ENCODE measurements at regions not wholly inside any gene's neighbourhood (a gene's known extent, or its start where the extent isn't known, plus 50 kb on each side); places are given as distances from the start of the nearest gene placed in this dataset.

- Histone ChIP-seq H3K4me3 (ENCODE audit: low read depth in 2 of 2, low read length in 2 of 2) (no peak overlapping the region), H3K27ac (ENCODE audit: low read length) (no peak overlapping the region), H3K36me3 (ENCODE audit: control insufficient read depth, insufficient read depth, low read length) (no peaks in the 10 kb centered on the region), H3K4me1 (ENCODE audit: control insufficient read depth, insufficient read depth, low read length) (no peaks in the 10 kb centered on the region), H3K27me3 (ENCODE audit: control insufficient read depth, insufficient read depth, low read length) (no peaks in the 10 kb centered on the region), H3K9me3 (ENCODE audit: control insufficient read depth, insufficient read depth, low read depth, low read length) (no peaks in the 10 kb centered on the region)
- TF ChIP-seq TCF7L2 (IDR thresholded peaks at IDR 0.05; ENCODE audit: low read depth, low read length) (no peak), CTCF (IDR thresholded peaks at IDR 0.05) (no peak), POLR2AphosphoS5 (IDR thresholded peaks at IDR 0.05; ENCODE audit: low read depth, low read length) (no peak), SIN3A (IDR thresholded peaks at IDR 0.05; ENCODE audit: borderline replicate concordance, insufficient read depth, low read depth, low read length) (no peak)
- TF ChIP-seq, protein P1, sequence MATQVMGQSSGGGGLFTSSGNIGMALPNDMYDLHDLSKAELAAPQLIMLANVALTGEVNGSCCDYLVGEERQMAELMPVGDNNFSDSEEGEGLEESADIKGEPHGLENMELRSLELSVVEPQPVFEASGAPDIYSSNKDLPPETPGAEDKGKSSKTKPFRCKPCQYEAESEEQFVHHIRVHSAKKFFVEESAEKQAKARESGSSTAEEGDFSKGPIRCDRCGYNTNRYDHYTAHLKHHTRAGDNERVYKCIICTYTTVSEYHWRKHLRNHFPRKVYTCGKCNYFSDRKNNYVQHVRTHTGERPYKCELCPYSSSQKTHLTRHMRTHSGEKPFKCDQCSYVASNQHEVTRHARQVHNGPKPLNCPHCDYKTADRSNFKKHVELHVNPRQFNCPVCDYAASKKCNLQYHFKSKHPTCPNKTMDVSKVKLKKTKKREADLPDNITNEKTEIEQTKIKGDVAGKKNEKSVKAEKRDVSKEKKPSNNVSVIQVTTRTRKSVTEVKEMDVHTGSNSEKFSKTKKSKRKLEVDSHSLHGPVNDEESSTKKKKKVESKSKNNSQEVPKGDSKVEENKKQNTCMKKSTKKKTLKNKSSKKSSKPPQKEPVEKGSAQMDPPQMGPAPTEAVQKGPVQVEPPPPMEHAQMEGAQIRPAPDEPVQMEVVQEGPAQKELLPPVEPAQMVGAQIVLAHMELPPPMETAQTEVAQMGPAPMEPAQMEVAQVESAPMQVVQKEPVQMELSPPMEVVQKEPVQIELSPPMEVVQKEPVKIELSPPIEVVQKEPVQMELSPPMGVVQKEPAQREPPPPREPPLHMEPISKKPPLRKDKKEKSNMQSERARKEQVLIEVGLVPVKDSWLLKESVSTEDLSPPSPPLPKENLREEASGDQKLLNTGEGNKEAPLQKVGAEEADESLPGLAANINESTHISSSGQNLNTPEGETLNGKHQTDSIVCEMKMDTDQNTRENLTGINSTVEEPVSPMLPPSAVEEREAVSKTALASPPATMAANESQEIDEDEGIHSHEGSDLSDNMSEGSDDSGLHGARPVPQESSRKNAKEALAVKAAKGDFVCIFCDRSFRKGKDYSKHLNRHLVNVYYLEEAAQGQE (IDR thresholded peaks at IDR 0.05; ENCODE audit: insufficient read depth in 1 of 2, low read depth in 2 of 2, low read length in 1 of 2), result no peak
- in situ Hi-C loops (cut with HindIII; ENCODE audit: low pct_unique_long_range_greater_than_20kb, low sequenced_read_pairs), result no loop called here
- intact Hi-C loops (cut with micrococcal nuclease; ENCODE audit: unreplicated experiment), result no loop called here
- ChIA-PET POLR2A (no interaction called here), CTCF (no interaction called here)
- DNase-seq (ENCODE audit: low read depth, low spot score), result no peak
- BruUV-seq (replicated peaks), result no TSS peak
- ATAC-seq, result no peak
Measured at GRCh38 chr5:68384936-68385594, 169.5 kb downstream of the PIK3R1 start.

DNA sequence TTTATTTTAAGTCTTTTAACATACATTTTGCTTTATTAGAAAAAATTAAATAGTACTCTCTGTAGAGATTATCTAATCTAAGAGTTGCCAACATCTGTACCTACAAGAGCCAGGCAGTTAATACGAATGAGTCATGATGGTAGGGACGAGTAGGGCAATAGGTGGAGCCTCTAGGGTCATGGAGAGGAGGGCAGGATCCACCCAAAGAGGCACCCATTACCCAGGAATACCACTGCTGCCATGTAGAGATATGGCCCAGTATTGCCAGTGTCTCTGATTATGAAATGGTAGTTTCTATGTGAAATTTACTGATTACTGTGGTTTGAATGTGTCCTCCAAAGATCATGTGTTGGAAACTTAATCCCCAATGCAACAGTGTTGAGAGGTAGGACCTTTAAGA, 170.4 kb downstream of the PIK3R1 start:
- no peak for ATAC-seq
- no peaks in the 10 kb centered on the region for H3K9me3 ChIP-seq (ENCODE audit: control insufficient read depth, insufficient read depth, low read depth, low read length)
- H3K4me1 ChIP-seq (ENCODE audit: control insufficient read depth, insufficient read depth, low read length), result no peaks in the 10 kb centered on the region
- H3K4me3 ChIP-seq (ENCODE audit: low read depth in 2 of 2, low read length in 2 of 2), result no peak overlapping the region
- no peak for TF ChIP-seq SIN3A (IDR thresholded peaks at IDR 0.05; ENCODE audit: borderline replicate concordance, insufficient read depth, low read depth, low read length)
- no peak for TF ChIP-seq CTCF (IDR thresholded peaks at IDR 0.05)
- no peak for TF ChIP-seq POLR2AphosphoS5 (IDR thresholded peaks at IDR 0.05; ENCODE audit: low read depth, low read length)
- TF ChIP-seq TCF7L2 (IDR thresholded peaks at IDR 0.05; ENCODE audit: low read depth, low read length), result no peak
- TF ChIP-seq, protein P1 (IDR thresholded peaks at IDR 0.05; ENCODE audit: insufficient read depth in 1 of 2, low read depth in 2 of 2, low read length in 1 of 2), result no peak
- intact Hi-C loops (cut with micrococcal nuclease; ENCODE audit: unreplicated experiment) (no loop called here), in situ Hi-C loops (cut with HindIII; ENCODE audit: low pct_unique_long_range_greater_than_20kb, low sequenced_read_pairs) (no loop called here)
- ChIA-PET CTCF (no interaction called here), POLR2A (no interaction called here)
- no peaks in the 10 kb centered on the region for H3K36me3 ChIP-seq (ENCODE audit: control insufficient read depth, insufficient read depth, low read length)
- DNase-seq (ENCODE audit: low read depth, low spot score), result no peak
- no TSS peak for BruUV-seq (replicated peaks)
- H3K27me3 ChIP-seq (ENCODE audit: control insufficient read depth, insufficient read depth, low read length), result no peaks in the 10 kb centered on the region
- H3K27ac ChIP-seq (ENCODE audit: low read length), result no peak overlapping the region
